ENCODE measurements at regions not wholly inside any gene's neighbourhood (a gene's known extent, or its start where the extent isn't known, plus 50 kb on each side); places are given as distances from the start of the nearest gene placed in this dataset.

DNA sequence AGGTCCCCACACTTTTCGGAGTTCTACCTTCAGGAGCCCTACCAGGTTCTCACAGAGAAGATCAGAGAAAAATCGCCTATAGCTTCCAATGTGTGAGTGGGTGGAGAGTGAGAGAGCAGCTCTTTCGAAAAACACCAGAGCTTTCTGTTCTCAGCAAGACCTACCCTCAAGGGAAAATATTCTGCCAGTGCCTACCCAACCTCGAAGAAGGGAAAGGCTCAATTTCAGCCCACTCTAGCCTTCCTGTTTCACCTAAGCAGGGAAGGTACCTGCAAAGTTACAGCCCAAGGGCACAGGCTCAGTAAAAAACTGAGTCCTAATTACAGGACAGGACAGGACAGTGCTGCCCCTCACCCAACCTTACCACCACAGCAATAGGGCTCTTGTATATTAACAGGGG, 104.0 kb upstream of the WDR17 start:
- no peaks in the 10 kb centered on the region for H3K9me3 ChIP-seq
- WGBS (ENCODE audit: low lambda C conversion rate): 10% methylated on average over 4 of the region's 4 CpGs
- no peak overlapping the region for H3K9ac ChIP-seq
- no peaks in the 10 kb centered on the region for H4K20me1 ChIP-seq (ENCODE audit: insufficient read depth)
- no peak for DNase-seq
- no peaks in the 10 kb centered on the region for H3K36me3 ChIP-seq (replicated peaks in 1 of 2; ENCODE audit: control insufficient read depth in 1 of 2, insufficient read depth in 2 of 2, low read length in 1 of 2)
- no peaks in the 10 kb centered on the region for H3F3A ChIP-seq (replicated peaks; ENCODE audit: insufficient read depth)
- H2AFZ ChIP-seq (ENCODE audit: low read depth): no peak overlapping the region
- no peak overlapping the region for H3K27ac ChIP-seq (ENCODE audit: low read depth in 2 of 2, low read length in 1 of 2)
- no peaks in the 10 kb centered on the region for H3K9me2 ChIP-seq
- no peak overlapping the region for H3K4me3 ChIP-seq (ENCODE audit: low read depth in 2 of 2, low read length in 1 of 2)
- ChIA-PET POLR2A (interaction anchor here (0.6 kb wide), 1 partner anchor 360 kb away, joined by 6 read pairs; no protein-coding TSS in a partner anchor), CTCF (interaction anchor here (0.7 to 1.7 kb wide), 3 partner anchors 14 to 1594 kb away, joined by 3 to 5 read pairs (median 3); no protein-coding TSS in a partner anchor)
- no peaks in the 10 kb centered on the region; the same call in 1 of the 2 replicates for H3K27me3 ChIP-seq (ENCODE audit: insufficient read depth)
- no peaks in the 10 kb centered on the region for H3K4me1 ChIP-seq (ENCODE audit: control insufficient read depth in 1 of 2, insufficient read depth in 2 of 2, low read depth in 1 of 2, low read length in 1 of 2)
- no peak for TF ChIP-seq POLR2AphosphoS5 (IDR thresholded peaks at IDR 0.05; ENCODE audit: low read depth, low read length)
- no peak for TF ChIP-seq FOSL2 (IDR thresholded peaks at IDR 0.05; ENCODE audit: borderline replicate concordance, low read depth)
- TF ChIP-seq, protein P1, sequence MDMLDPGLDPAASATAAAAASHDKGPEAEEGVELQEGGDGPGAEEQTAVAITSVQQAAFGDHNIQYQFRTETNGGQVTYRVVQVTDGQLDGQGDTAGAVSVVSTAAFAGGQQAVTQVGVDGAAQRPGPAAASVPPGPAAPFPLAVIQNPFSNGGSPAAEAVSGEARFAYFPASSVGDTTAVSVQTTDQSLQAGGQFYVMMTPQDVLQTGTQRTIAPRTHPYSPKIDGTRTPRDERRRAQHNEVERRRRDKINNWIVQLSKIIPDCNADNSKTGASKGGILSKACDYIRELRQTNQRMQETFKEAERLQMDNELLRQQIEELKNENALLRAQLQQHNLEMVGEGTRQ (IDR thresholded peaks at IDR 0.05; ENCODE audit: borderline replicate concordance, low read depth, low read length): no peak
- TF ChIP-seq, protein P2, sequence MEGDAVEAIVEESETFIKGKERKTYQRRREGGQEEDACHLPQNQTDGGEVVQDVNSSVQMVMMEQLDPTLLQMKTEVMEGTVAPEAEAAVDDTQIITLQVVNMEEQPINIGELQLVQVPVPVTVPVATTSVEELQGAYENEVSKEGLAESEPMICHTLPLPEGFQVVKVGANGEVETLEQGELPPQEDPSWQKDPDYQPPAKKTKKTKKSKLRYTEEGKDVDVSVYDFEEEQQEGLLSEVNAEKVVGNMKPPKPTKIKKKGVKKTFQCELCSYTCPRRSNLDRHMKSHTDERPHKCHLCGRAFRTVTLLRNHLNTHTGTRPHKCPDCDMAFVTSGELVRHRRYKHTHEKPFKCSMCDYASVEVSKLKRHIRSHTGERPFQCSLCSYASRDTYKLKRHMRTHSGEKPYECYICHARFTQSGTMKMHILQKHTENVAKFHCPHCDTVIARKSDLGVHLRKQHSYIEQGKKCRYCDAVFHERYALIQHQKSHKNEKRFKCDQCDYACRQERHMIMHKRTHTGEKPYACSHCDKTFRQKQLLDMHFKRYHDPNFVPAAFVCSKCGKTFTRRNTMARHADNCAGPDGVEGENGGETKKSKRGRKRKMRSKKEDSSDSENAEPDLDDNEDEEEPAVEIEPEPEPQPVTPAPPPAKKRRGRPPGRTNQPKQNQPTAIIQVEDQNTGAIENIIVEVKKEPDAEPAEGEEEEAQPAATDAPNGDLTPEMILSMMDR (IDR thresholded peaks at IDR 0.05): no peak
- no peak for TF ChIP-seq FOXM1 (IDR thresholded peaks at IDR 0.05; ENCODE audit: low read depth)
- TF ChIP-seq, protein P3, sequence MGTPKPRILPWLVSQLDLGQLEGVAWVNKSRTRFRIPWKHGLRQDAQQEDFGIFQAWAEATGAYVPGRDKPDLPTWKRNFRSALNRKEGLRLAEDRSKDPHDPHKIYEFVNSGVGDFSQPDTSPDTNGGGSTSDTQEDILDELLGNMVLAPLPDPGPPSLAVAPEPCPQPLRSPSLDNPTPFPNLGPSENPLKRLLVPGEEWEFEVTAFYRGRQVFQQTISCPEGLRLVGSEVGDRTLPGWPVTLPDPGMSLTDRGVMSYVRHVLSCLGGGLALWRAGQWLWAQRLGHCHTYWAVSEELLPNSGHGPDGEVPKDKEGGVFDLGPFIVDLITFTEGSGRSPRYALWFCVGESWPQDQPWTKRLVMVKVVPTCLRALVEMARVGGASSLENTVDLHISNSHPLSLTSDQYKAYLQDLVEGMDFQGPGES (IDR thresholded peaks at IDR 0.05; ENCODE audit: low read depth, low read length): no peak
- no peak for TF ChIP-seq RAD21 (IDR thresholded peaks at IDR 0.05; ENCODE audit: low read length)
- TF ChIP-seq, protein P4, sequence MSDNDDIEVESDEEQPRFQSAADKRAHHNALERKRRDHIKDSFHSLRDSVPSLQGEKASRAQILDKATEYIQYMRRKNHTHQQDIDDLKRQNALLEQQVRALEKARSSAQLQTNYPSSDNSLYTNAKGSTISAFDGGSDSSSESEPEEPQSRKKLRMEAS (IDR thresholded peaks at IDR 0.05; ENCODE audit: low read depth): no peak
- TF ChIP-seq SMC3 (IDR thresholded peaks at IDR 0.05; ENCODE audit: low read depth, low read length): no peak
- TF ChIP-seq RCOR1 (IDR thresholded peaks at IDR 0.05; ENCODE audit: low read length): no peak
- TF ChIP-seq ELF1 (IDR thresholded peaks at IDR 0.05): no peak
- no peak for TF ChIP-seq TEAD4 (IDR thresholded peaks at IDR 0.05; ENCODE audit: borderline replicate concordance, insufficient read depth)
- no peak for TF ChIP-seq RFX5 (IDR thresholded peaks at IDR 0.05; ENCODE audit: low read length)
- TF ChIP-seq NRF1 (IDR thresholded peaks at IDR 0.05; ENCODE audit: low read depth, low read length): no peak
- TF ChIP-seq, protein P5, sequence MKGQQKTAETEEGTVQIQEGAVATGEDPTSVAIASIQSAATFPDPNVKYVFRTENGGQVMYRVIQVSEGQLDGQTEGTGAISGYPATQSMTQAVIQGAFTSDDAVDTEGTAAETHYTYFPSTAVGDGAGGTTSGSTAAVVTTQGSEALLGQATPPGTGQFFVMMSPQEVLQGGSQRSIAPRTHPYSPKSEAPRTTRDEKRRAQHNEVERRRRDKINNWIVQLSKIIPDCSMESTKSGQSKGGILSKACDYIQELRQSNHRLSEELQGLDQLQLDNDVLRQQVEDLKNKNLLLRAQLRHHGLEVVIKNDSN (IDR thresholded peaks at IDR 0.05; ENCODE audit: borderline replicate concordance, low read depth): no peak
- no peak for TF ChIP-seq RXRA (IDR thresholded peaks at IDR 0.05; ENCODE audit: borderline replicate concordance, low read depth)
- no peak for TF ChIP-seq YY1 (IDR thresholded peaks at IDR 0.05; ENCODE audit: low read depth)
- no peaks in the 10 kb centered on the region for H3K79me2 ChIP-seq (ENCODE audit: insufficient read depth)
- no peak overlapping the region for H3K4me2 ChIP-seq

All from SK-N-SH (cell line).